Activated CD4-positive, alpha-beta T cell treated with anti-CD3 and anti-CD28 coated beads, Interleukin-2, amount 10 ng/mL, durations not matched to agents 24 days and 14 days (primary cell): ENCODE measurements at regions not wholly inside any gene's neighbourhood (a gene's known extent, or its start where the extent isn't known, plus 50 kb on each side); places are given as distances from the start of the nearest gene placed in this dataset.
"Not testable (repeated sequence)": the region's sequence is repeated elsewhere in the genome, so short reads cannot be mapped to it uniquely, and the experiment has no call there.

Experiments used
- DNase-seq: peaks from one replicate; pipeline ENCODE4 v3.0.0; 2022
- H3K27ac Mint-ChIP-seq: one replicate; pipeline ENCODE4 v1.8.0; 2022; ENCODE audit warnings: mild to moderate bottlenecking, mixed read lengths
- H3K27me3 Mint-ChIP-seq: one replicate; pipeline ENCODE4 v1.8.0; 2022; ENCODE audit warnings: mixed read lengths
- H3K36me3 Mint-ChIP-seq: one replicate; pipeline ENCODE4 v1.8.0; 2022; ENCODE audit warnings: low read depth, mild to moderate bottlenecking, mixed read lengths
- H3K4me1 Mint-ChIP-seq: one replicate; pipeline ENCODE4 v1.8.0; 2021; ENCODE audit warnings: mixed read lengths
- H3K4me3 Mint-ChIP-seq: one replicate; pipeline ENCODE4 v1.8.0; 2022; ENCODE audit warnings: mild to moderate bottlenecking, moderate library complexity, mixed read lengths
- H3K9me3 Mint-ChIP-seq: one replicate; pipeline ENCODE4 v1.8.0; 2021; ENCODE audit warnings: mixed read lengths
- intact Hi-C: fragments of 100-400 bp; cut with micrococcal nuclease; formaldehyde crosslinking; loops from one replicate; pipeline ENCODE4 v1.15.1; 2023

DNA sequence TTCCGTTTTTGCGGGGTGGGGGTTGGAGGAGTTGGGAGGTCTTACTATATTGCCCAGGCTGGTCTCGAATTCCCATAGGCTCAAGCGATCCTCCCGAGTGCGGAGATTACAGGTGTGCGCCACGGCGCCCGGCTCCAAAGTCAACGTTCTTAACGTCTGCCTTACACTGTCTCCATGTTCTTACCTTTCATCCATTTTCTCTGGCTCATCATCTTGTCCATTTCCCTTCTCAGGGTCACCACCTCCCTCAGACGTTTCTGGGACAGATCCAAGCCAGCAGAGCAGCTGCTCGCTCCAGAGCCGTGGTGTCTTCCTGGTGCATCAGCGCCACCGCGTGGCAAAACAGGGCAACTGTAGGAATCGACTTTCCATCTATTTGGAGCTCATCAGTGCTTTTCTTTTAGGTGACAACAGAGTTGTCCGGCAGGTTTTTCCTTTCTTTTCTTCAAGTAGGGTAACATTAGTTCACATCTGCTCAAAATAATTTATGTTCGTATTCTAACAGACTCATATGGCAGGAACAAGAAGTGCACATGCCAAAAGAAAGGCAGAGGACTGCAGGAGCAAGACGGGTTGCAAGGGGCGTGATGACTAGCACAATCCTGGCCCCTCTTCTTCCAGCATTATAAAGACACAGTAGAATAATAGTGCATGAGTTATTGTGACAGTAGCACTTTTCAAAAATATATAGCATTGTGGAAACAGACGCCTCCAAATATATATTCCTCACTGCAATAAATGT lies 103.1 kb upstream of the ABCC4 start:
- peak; percentile 92 for DNase-seq
- H3K4me1 Mint-ChIP-seq, result peaks cover 7% of the 10 kb centered on the region
- H3K4me3 Mint-ChIP-seq, result peak overlapping the region; percentile 80
- H3K27me3 Mint-ChIP-seq, result peaks cover 7% of the 10 kb centered on the region
- intact Hi-C loops, result loop anchor here (1.0 to 10.0 kb wide), 5 partner anchors 70 to 970 kb away; partner anchors contain the start of gene SOX21
- no peak overlapping the region for H3K27ac Mint-ChIP-seq
- H3K9me3 Mint-ChIP-seq, result no peaks in the 10 kb centered on the region
- H3K36me3 Mint-ChIP-seq, result no peaks in the 10 kb centered on the region

DNA sequence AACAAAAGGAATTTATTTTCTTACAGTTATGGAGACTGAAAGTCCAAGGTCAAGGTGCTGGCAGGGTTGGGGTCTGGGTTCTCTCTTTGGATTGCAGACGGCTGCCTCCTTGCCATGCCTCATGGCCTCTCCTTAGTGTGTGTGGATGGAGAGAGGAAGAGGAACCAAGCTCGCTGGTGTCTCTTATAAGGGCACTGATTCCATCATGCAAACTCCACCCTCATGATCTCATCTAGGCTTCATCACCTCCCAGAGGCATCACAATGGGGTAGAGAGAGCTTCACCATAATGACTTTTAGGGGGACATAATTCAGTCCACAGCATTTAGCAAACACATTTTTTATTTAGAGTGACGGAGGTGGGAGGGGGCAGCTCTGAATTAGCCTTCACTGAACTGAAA lies 104.9 kb upstream of the ABCC4 start:
- Mint-ChIP-seq H3K27ac (no peak overlapping the region), H3K36me3 (no peaks in the 10 kb centered on the region), H3K4me1 (peaks cover 7% of the 10 kb centered on the region), H3K9me3 (no peaks in the 10 kb centered on the region), H3K27me3 (peaks cover 7% of the 10 kb centered on the region), H3K4me3 (no peak overlapping the region)
- no peak for DNase-seq
- intact Hi-C loops, result loop anchor here (10.0 kb wide), 3 partner anchors 69 to 971 kb away; partner anchors contain the start of gene SOX21

DNA sequence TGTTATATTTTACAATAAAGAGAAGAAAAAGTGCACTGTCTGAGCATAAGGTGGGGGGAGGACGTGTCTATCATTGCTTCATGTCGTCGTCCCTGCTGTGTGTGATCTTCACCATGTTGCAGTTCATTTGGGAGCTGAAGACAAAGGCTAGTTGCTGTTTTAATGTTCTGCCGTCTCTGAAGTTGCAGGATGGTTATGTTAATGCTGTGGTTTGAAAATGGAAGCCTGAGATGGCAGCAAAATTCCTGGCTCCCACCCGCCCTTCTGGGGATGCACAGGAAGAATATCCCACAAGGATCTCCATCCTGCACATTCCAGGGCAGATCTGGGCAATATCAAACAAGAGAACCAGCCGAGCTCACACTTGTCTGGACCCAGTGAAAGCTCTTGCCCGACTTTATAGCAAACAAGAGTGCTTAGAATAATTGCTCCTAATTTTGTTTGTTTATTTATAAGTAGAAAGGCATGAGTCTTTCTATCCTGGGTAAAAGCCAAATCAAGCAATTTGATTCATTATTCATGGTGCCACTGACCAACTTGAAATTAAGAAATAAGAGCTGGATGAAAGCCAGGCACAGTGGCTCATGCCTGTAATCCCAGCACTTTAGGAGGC lies 110.3 kb upstream of the ABCC4 start:
- Mint-ChIP-seq H3K27ac (no peak overlapping the region), H3K4me1 (no peaks in the 10 kb centered on the region), H3K9me3 (no peaks in the 10 kb centered on the region), H3K27me3 (no peaks in the 10 kb centered on the region), H3K4me3 (no peak overlapping the region), H3K36me3 (no peaks in the 10 kb centered on the region)
- DNase-seq, result no peak
- intact Hi-C loops, result no loop called here

DNA sequence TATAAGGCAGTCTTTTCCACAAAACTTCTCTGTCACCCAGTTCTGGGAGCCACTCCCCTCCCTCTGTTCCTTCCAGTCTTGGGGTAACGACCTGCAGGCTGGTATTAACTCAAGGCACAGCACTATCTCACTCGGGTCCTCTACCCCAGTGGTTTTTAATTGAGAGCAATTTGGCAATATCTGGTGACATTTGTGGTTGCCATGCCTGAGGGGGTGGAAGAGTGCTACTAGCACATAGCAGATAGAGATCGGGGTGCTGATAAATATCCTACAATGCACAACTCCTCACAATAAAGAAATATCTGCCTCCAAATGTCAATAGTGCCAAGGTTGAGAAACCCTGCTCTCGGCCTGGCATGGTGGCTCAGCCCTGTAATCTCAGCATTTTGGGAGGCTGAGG lies 117.7 kb upstream of the ABCC4 start:
- H3K27ac Mint-ChIP-seq, result no peak overlapping the region
- H3K9me3 Mint-ChIP-seq, result no peaks in the 10 kb centered on the region
- H3K4me3 Mint-ChIP-seq, result no peak overlapping the region
- peaks cover 2% of the 10 kb centered on the region for H3K4me1 Mint-ChIP-seq
- no peaks in the 10 kb centered on the region for H3K27me3 Mint-ChIP-seq
- DNase-seq, result no peak
- intact Hi-C loops, result no loop called here
- no peaks in the 10 kb centered on the region for H3K36me3 Mint-ChIP-seq

DNA sequence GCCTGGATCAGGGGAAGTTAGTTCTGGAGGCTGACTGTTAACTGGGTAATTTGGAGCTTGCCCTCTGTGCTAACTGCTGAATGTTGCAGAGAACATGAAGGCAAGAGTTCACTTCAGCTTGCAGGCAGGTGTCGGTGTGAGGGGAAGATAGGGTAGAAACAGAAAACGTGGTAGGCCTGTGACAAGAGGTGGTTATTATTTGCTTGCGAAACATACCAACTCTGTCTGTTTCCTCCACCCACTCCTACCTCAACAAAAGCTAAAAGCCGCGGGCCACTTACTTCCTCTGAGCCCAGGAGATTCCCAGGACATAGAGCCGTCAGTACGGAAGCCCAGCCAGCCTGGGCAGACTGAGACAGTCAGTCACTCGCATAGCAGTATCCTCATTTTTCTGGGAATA lies 119.2 kb upstream of the ABCC4 start:
- intact Hi-C loops, result no loop called here
- DNase-seq, result no peak
- Mint-ChIP-seq H3K36me3 (no peaks in the 10 kb centered on the region), H3K4me3 (no peak overlapping the region), H3K27ac (no peak overlapping the region), H3K4me1 (peaks cover 2% of the 10 kb centered on the region), H3K9me3 (no peaks in the 10 kb centered on the region), H3K27me3 (no peaks in the 10 kb centered on the region)

DNA sequence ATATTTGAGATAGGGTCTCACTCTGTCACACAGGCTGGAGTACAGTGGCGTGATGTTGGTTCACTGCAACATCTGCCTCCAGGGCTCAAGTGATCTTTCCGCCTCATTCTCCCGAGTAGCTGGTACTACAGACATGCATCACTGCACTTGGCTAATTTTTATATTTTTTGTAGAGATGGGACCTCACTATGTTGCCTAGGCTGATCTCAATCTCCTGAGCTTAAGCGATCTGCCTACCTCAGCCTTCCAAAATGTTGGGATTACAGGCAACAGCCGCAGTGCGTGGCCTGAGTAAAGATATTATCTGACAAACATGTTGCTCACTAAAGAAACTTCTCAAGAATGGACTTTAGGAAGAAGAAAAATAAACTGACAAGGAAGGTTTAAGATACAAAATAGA lies 125.4 kb upstream of the ABCC4 start:
- H3K36me3 Mint-ChIP-seq, result no peaks in the 10 kb centered on the region
- H3K27ac Mint-ChIP-seq, result no peak overlapping the region
- intact Hi-C loops, result no loop called here
- H3K9me3 Mint-ChIP-seq, result no peaks in the 10 kb centered on the region
- no peaks in the 10 kb centered on the region for H3K4me1 Mint-ChIP-seq
- no peak for DNase-seq
- peaks cover 2% of the 10 kb centered on the region for H3K27me3 Mint-ChIP-seq
- no peak overlapping the region for H3K4me3 Mint-ChIP-seq

DNA sequence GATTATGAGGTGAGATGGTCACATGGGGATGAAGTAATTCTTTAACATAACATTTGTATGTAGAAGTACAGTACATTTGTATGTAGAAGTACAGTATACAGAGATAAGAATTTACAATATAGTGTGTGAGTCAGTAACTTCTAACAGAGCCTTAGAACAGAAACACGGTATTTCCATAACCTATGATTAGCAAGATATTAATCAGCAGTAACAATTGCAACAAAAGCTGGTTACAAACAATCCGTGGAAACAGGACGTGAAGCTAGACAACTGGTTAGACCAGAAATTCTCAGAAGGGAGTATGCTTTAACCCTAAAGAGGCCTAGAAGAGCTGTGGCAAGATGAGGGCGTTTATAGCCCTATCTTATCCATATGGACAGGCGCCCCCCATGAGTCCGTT lies 122.0 kb upstream of the CLDN10 start:
- H3K4me1 Mint-ChIP-seq, H3K36me3 Mint-ChIP-seq, H3K27me3 Mint-ChIP-seq, H3K27ac Mint-ChIP-seq, H3K4me3 Mint-ChIP-seq, H3K9me3 Mint-ChIP-seq, DNase-seq, intact Hi-C loops: not testable (repeated sequence)

DNA sequence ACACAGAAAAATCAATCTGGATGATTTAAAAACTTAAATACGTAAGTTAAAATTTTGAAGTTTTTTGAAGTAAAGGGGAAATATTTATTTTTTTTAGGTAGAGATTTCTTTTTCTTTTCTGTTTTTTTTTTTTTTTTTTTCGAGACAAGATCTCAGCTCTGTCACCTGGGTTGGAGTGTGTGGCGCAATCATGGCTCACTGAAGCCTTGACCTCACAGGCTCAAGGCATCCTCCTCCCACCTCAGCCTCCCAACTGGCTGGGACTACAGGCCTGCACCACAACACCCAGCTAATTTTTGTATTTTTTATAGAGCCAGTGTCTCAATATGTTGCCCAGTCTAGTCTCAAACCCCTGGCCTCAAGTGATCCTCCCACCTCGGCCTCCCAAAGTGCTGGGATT lies 120.4 kb upstream of the CLDN10 start:
- Mint-ChIP-seq H3K9me3 (no peaks in the 10 kb centered on the region), H3K27ac (no peak overlapping the region), H3K4me1 (no peaks in the 10 kb centered on the region), H3K27me3 (peaks cover 2% of the 10 kb centered on the region), H3K4me3 (no peak overlapping the region), H3K36me3 (no peaks in the 10 kb centered on the region)
- DNase-seq, result no peak
- intact Hi-C loops, result no loop called here

DNA sequence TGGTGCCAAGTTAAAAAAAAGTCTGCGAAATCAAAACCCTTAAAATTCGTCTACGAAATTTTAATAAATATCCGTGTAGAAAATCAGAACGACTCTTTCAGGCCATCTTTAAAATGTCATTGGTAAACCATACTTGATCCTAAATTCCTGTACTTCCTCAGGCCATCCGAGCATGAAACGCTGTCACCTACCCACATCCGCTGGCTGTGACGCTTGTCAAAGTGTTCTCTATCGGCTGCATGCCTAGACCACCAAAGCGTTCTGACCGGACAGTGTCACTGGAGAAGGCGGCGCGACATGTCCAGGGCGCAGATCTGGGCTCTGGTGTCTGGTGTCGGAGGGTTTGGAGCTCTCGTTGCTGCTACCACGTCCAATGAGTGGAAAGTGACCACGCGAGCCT lies 119.0 kb upstream of the CLDN10 start:
- H3K27ac Mint-ChIP-seq, result no peak overlapping the region
- H3K4me3 Mint-ChIP-seq, result no peak overlapping the region
- no peaks in the 10 kb centered on the region for H3K4me1 Mint-ChIP-seq
- H3K36me3 Mint-ChIP-seq, result no peaks in the 10 kb centered on the region
- peaks cover 2% of the 10 kb centered on the region for H3K27me3 Mint-ChIP-seq
- intact Hi-C loops, result no loop called here
- no peak for DNase-seq
- no peaks in the 10 kb centered on the region for H3K9me3 Mint-ChIP-seq

DNA sequence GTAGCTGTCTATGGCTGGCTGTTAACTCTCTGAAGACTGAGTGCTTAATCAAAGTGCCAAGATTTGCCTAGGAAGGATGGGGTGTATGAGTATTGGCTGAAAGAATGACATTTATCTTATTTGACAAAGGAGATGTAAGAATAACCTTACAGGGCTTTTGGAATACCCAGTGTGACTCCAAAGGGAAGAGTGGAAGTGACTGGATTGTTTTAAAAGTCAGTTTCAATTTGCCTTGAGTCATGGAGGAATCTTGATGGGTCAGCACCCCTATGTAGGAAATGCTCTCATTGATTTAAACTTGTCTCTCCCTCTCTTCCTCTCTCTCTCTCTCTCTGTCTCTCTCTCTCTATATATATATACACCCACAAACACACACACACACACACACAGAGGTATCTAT lies 118.4 kb upstream of the CLDN10 start:
- Mint-ChIP-seq H3K4me3 (no peak overlapping the region), H3K9me3 (no peaks in the 10 kb centered on the region), H3K27me3 (peaks cover 2% of the 10 kb centered on the region), H3K36me3 (no peaks in the 10 kb centered on the region), H3K27ac (no peak overlapping the region), H3K4me1 (no peaks in the 10 kb centered on the region)
- intact Hi-C loops, result no loop called here
- no peak for DNase-seq

DNA sequence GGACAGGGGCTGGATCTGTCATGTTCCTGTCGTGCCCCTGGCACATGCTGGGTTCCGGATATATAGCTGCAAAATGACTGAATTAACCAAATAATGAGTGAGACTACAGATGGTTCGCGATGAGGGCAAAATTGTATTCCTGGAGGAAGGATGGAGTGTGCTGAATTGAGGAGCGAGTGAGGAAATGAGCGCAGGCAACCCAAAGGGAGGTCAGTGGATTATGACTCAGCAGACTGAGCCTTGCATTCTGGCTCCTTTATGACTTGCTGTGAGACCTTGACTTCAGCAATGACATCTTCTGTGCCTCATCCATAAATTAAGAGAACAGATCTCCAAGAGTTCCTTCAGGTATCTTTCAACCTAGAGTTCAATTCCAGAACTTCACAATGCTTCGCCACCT lies 115.0 kb upstream of the CLDN10 start:
- no peak for DNase-seq
- intact Hi-C loops, result no loop called here
- Mint-ChIP-seq H3K27me3 (no peaks in the 10 kb centered on the region), H3K36me3 (no peaks in the 10 kb centered on the region), H3K4me3 (no peak overlapping the region), H3K9me3 (no peaks in the 10 kb centered on the region), H3K4me1 (no peaks in the 10 kb centered on the region), H3K27ac (no peak overlapping the region)

DNA sequence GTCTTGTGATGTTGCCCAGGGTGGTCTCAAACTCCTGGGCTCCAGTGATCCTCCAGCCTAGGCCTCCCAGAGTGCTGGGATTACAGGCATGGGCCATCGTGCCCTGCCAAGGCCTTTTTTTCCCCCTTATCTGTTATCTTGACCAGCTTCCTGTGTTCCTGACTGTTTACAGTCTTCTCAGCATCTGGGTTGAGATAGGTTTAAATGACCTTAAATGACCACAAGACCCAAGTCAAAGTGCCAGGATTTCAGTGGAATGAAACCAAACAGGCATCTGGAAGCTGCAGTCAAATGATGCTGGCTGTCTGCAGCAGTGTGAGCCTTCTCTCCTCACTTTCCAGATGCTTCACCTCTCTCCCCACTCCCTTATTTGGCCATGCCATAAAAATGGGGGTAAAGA lies 114.2 kb upstream of the CLDN10 start:
- Mint-ChIP-seq H3K4me3 (no peak overlapping the region), H3K27me3 (peaks cover 3% of the 10 kb centered on the region), H3K9me3 (no peaks in the 10 kb centered on the region), H3K27ac (no peak overlapping the region), H3K36me3 (no peaks in the 10 kb centered on the region), H3K4me1 (no peaks in the 10 kb centered on the region)
- DNase-seq, result no peak
- intact Hi-C loops, result no loop called here

DNA sequence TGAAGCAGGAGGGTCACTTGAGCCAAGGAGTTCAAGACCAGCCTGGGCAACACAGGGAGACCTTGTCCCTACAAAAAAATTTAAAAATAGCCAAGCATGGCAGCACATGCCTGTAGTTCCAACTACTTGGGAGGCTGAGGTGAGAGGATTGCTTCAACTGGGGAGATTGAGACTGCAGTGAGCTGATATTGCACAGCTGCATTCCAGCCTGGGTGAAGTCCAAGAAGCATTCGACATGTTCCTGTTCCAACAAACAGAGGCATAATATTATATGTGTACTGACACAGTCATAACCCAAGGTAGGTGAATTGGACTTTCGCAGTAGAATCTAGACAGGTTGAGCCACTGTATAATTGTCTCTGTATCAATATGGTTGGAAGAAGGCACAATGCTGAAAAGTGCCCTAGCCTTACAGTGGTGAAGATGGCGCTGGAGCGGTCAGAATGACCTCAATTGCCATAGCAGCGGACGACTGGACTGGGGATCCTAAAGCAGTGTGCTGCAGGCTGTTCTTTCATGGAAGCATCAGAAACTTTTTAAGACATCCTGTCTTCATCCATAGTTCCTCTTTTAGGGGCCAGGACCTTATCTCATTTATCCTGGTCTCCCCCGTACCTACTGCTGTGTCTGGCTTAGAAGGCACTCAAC lies 112.0 kb upstream of the CLDN10 start:
- Mint-ChIP-seq H3K4me3 (no peak overlapping the region), H3K27ac (no peak overlapping the region), H3K4me1 (no peaks in the 10 kb centered on the region), H3K9me3 (no peaks in the 10 kb centered on the region), H3K36me3 (no peaks in the 10 kb centered on the region), H3K27me3 (peaks cover 5% of the 10 kb centered on the region)
- DNase-seq, result no peak
- intact Hi-C loops, result no loop called here

DNA sequence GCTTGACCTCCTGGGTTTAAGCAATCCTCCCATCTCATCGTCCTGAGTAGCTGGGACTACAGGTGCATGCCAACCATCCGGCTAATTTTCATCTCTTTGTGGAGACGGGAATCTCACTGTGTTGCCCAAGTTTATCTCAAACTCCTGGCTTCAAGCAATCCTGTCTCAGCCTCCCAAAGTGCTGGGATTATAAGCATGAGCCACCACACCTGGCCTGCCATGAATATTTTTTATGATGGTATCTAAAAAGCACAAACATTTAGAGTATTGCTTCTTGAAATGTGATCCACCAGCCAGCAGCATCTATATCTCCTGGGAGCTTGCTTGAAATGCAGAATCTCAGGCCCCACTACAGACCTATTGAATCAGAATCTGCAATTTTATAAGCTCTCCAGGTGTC lies 111.2 kb upstream of the CLDN10 start:
- H3K36me3 Mint-ChIP-seq, result no peaks in the 10 kb centered on the region
- intact Hi-C loops, result no loop called here
- H3K27ac Mint-ChIP-seq, result no peak overlapping the region
- no peak overlapping the region for H3K4me3 Mint-ChIP-seq
- no peak for DNase-seq
- H3K4me1 Mint-ChIP-seq, result no peaks in the 10 kb centered on the region
- H3K27me3 Mint-ChIP-seq, result peaks cover 5% of the 10 kb centered on the region
- no peaks in the 10 kb centered on the region for H3K9me3 Mint-ChIP-seq
